Liver (tissue), 3 donors: ENCODE measurements at regions not wholly inside any gene's neighbourhood (a gene's known extent, or its start where the extent isn't known, plus 50 kb on each side); places are given as distances from the start of the nearest gene placed in this dataset.

Experiments
- NR2F2 ChIP-seq: IDR thresholded peaks from 2 replicates; pipeline ENCODE4 v1.6.1; 2016; ENCODE audit warnings: antibody characterized with exemption
- RAD21 ChIP-seq, 2 donors: IDR thresholded peaks; 2 replicates each; pipeline ENCODE4 v1.6.1; 2016; ENCODE audit warnings: antibody characterized with exemption in 2 of 2, mild to moderate bottlenecking in 2 of 2
- REST ChIP-seq: IDR thresholded peaks from 2 replicates; pipeline ENCODE4 v1.6.1; 2016; ENCODE audit warnings: antibody characterized with exemption, mild to moderate bottlenecking
- RXRA ChIP-seq, 2 donors: IDR thresholded peaks; 2 replicates each; pipeline ENCODE4 v1.6.1; 2017 to 2018; ENCODE audit warnings: antibody characterized with exemption in 2 of 2, mild to moderate bottlenecking in 1 of 2
- SP1 ChIP-seq: IDR thresholded peaks from 2 replicates; pipeline ENCODE4 v1.6.1; 2018; ENCODE audit warnings: antibody characterized with exemption, mild to moderate bottlenecking
- YY1 ChIP-seq: IDR thresholded peaks from 2 replicates; pipeline ENCODE4 v1.6.1; 2016; ENCODE audit warnings: antibody characterized with exemption, mild to moderate bottlenecking
- ZBTB33 ChIP-seq: IDR thresholded peaks from 2 replicates; pipeline ENCODE4 v1.6.1; 2016; ENCODE audit warnings: antibody characterized with exemption
- TF ChIP-seq, protein P1 (sequence below): fragments of 150-350 bp; IDR thresholded peaks from 2 replicates; pipeline ENCODE4 v1.5.1; 2017; ENCODE audit warnings: improper control_type of control experiment, low read depth, low read length; ENCODE audit not compliant: missing input control
- TF ChIP-seq, protein P2 (sequence below): IDR thresholded peaks from 2 replicates; pipeline ENCODE4 v1.6.1; 2016; ENCODE audit warnings: antibody characterized with exemption
- donor health status: healthy.
- donor health status: healthy.

DNA sequence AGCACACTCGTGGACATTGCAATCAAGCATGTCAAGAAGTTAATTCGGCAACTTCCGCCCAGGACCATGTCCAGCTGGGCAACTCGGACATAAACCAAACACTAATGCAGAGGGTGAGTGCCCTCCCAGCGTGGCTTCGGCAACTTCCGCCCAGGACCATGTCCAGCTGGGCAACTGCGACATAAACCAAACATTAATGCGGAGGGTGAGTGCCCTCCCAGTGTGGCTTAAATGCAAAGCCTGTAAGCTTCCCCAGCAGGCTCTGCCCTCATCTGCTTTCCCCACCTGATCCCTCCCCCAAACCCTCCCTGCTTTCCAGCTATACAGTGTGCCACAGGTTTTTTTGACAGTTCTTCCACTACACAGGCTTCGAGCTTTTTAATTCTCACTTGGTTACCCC lies 143.4 kb downstream of the PXDC1 start:
- TF ChIP-seq RXRA (IDR thresholded peaks at IDR 0.05) (no peak), YY1 (no peak), ZBTB33 (no peak), NR2F2 (no peak), SP1 (no peak), RAD21 (IDR thresholded peaks at IDR 0.05) (no peak), REST (no peak)
- TF ChIP-seq, protein P1, sequence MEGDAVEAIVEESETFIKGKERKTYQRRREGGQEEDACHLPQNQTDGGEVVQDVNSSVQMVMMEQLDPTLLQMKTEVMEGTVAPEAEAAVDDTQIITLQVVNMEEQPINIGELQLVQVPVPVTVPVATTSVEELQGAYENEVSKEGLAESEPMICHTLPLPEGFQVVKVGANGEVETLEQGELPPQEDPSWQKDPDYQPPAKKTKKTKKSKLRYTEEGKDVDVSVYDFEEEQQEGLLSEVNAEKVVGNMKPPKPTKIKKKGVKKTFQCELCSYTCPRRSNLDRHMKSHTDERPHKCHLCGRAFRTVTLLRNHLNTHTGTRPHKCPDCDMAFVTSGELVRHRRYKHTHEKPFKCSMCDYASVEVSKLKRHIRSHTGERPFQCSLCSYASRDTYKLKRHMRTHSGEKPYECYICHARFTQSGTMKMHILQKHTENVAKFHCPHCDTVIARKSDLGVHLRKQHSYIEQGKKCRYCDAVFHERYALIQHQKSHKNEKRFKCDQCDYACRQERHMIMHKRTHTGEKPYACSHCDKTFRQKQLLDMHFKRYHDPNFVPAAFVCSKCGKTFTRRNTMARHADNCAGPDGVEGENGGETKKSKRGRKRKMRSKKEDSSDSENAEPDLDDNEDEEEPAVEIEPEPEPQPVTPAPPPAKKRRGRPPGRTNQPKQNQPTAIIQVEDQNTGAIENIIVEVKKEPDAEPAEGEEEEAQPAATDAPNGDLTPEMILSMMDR, result no peak
- TF ChIP-seq, protein P2, sequence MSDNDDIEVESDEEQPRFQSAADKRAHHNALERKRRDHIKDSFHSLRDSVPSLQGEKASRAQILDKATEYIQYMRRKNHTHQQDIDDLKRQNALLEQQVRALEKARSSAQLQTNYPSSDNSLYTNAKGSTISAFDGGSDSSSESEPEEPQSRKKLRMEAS, result no peak
